Mesodermal cell (in vitro differentiated cells): ENCODE measurements at regions not wholly inside any gene's neighbourhood (a gene's known extent, or its start where the extent isn't known, plus 50 kb on each side); places are given as distances from the start of the nearest gene placed in this dataset.

ENCODE experiments used
- H3K27ac ChIP-seq: 2 replicates; pipeline ENCODE4 v1.7.0; 2013; ENCODE audit warnings: mild to moderate bottlenecking, low read depth, low read length, moderate library complexity; ENCODE audit not compliant: severe bottlenecking
- H3K36me3 ChIP-seq: 2 replicates; pipeline ENCODE4 v1.7.1; 2013; ENCODE audit warnings: mild to moderate bottlenecking, low read length, moderate library complexity; ENCODE audit not compliant: control insufficient read depth, insufficient read depth
- H3K4me1 ChIP-seq: one replicate; pipeline ENCODE4 v1.7.1; 2013; ENCODE audit warnings: mild to moderate bottlenecking, low read length; ENCODE audit not compliant: insufficient read depth, control insufficient read depth, poor library complexity, severe bottlenecking
- H3K4me3 ChIP-seq: 2 replicates; pipeline ENCODE4 v1.7.0; 2013; ENCODE audit warnings: low read length, control low read depth, mild to moderate bottlenecking; ENCODE audit not compliant: insufficient read depth, poor library complexity, severe bottlenecking; ENCODE audit errors: extremely low read depth
- H3K9me3 ChIP-seq: 2 replicates; pipeline ENCODE4 v1.7.1; 2013; ENCODE audit warnings: mild to moderate bottlenecking, low read length, moderate library complexity; ENCODE audit not compliant: control insufficient read depth
- WGBS, 2 experiments: methylation state at CpG; one replicate each; pipeline ENCODE4 v1.1.5; 2013; ENCODE audit warnings: missing lambda C conversion rate in 2 of 2; ENCODE audit not compliant: insufficient coverage in 2 of 2; 5-methylcytosine and 5-hydroxymethylcytosine counted together

GRCh38 chr6:74645108-74645849, 560.6 kb downstream of the COL12A1 start:
- Histone ChIP-seq H3K4me3 (no peak overlapping the region), H3K27ac (no peak overlapping the region), H3K9me3 (no peaks in the 10 kb centered on the region), H3K4me1 (no peaks in the 10 kb centered on the region), H3K36me3 (no peaks in the 10 kb centered on the region)
- WGBS, 2 experiments, result 72 to 73% methylated on average over 4 of the region's 6 CpGs

- Histone ChIP-seq H3K36me3 (no peaks in the 10 kb centered on the region), H3K27ac (no peak overlapping the region), H3K4me3 (no peak overlapping the region), H3K9me3 (no peaks in the 10 kb centered on the region), H3K4me1 (no peaks in the 10 kb centered on the region)
- WGBS, 2 experiments, result 86 to 96% methylated on average over 2 of the region's 2 CpGs
Observed at GRCh38 chr6:74642101-74642500, 563.8 kb downstream of the COL12A1 start.

- no peaks in the 10 kb centered on the region for H3K9me3 ChIP-seq
- H3K27ac ChIP-seq, result no peak overlapping the region
- H3K4me1 ChIP-seq, result no peaks in the 10 kb centered on the region
- H3K4me3 ChIP-seq, result no peak overlapping the region
- H3K36me3 ChIP-seq, result no peaks in the 10 kb centered on the region
- 80 to 100% methylated on average over 1 of the region's 3 CpGs for WGBS, 2 experiments
Observed at GRCh38 chr6:74638412-74638811, 567.4 kb downstream of the COL12A1 start.

GRCh38 chr6:74632196-74632875, 573.5 kb downstream of the COL12A1 start:
- Histone ChIP-seq H3K27ac (no peak overlapping the region), H3K36me3 (no peaks in the 10 kb centered on the region)
- 91 to 100% methylated on average over 1 of the region's 1 CpG for WGBS, 2 experiments

GRCh38 chr6:74631564-74631963, 574.3 kb downstream of the COL12A1 start:
- H3K4me3 ChIP-seq, result no peak overlapping the region

More at GRCh38 chr6:74632196-74632875, 573.5 kb downstream of the COL12A1 start:
- H3K9me3 ChIP-seq, result no peaks in the 10 kb centered on the region
- no peaks in the 10 kb centered on the region for H3K4me1 ChIP-seq
- H3K4me3 ChIP-seq, result no peak overlapping the region

GRCh38 chr6:74626288-74626687, 579.6 kb downstream of the COL12A1 start:
- Histone ChIP-seq H3K4me3 (no peak overlapping the region), H3K4me1 (no peaks in the 10 kb centered on the region), H3K9me3 (peaks cover 11% of the 10 kb centered on the region), H3K36me3 (no peaks in the 10 kb centered on the region), H3K27ac (no peak overlapping the region)
- WGBS, 2 experiments, result 77 to 80% methylated on average over 4 of the region's 4 CpGs

More at GRCh38 chr6:74631564-74631963, 574.3 kb downstream of the COL12A1 start:
- Histone ChIP-seq H3K9me3 (no peaks in the 10 kb centered on the region), H3K27ac (no peak overlapping the region), H3K4me1 (no peaks in the 10 kb centered on the region), H3K36me3 (no peaks in the 10 kb centered on the region)
- WGBS, 2 experiments, result 94% methylated on average over 2 of the region's 2 CpGs; no CpG with 5 or more reads in 1 of the 2 experiments

GRCh38 chr6:74623027-74623426, 582.8 kb downstream of the COL12A1 start:
- Histone ChIP-seq H3K9me3 (peaks cover 11% of the 10 kb centered on the region), H3K27ac (no peak overlapping the region), H3K4me3 (no peak overlapping the region), H3K4me1 (no peaks in the 10 kb centered on the region), H3K36me3 (no peaks in the 10 kb centered on the region)
- 85 to 87% methylated on average over 2 of the region's 2 CpGs for WGBS, 2 experiments

- Histone ChIP-seq H3K9me3 (no peaks in the 10 kb centered on the region), H3K27ac (no peak overlapping the region), H3K4me1 (peaks cover 14% of the 10 kb centered on the region), H3K36me3 (no peaks in the 10 kb centered on the region), H3K4me3 (no peak overlapping the region)
Observed at GRCh38 chr6:74611220-74611619, 594.6 kb downstream of the COL12A1 start.

GRCh38 chr6:74610352-74610751, 595.5 kb downstream of the COL12A1 start:
- Histone ChIP-seq H3K4me1 (peaks cover 14% of the 10 kb centered on the region), H3K27ac (no peak overlapping the region), H3K9me3 (no peaks in the 10 kb centered on the region), H3K36me3 (no peaks in the 10 kb centered on the region), H3K4me3 (no peak overlapping the region)
- WGBS, 2 experiments, result 100% methylated on average over 1 of the region's 1 CpG; no CpG with 5 or more reads in 1 of the 2 experiments

GRCh38 chr6:74609871-74610270, 596.0 kb downstream of the COL12A1 start:
- Histone ChIP-seq H3K9me3 (no peaks in the 10 kb centered on the region), H3K27ac (no peak overlapping the region), H3K4me3 (no peak overlapping the region), H3K4me1 (peaks cover 14% of the 10 kb centered on the region), H3K36me3 (no peaks in the 10 kb centered on the region)
- 80% methylated on average over 1 of the region's 1 CpG; no CpG with 5 or more reads in 1 of the 2 experiments for WGBS, 2 experiments

GRCh38 chr6:74607934-74608333, 597.9 kb downstream of the COL12A1 start:
- WGBS, 2 experiments, result 54% methylated on average over 2 of the region's 3 CpGs; no CpG with 5 or more reads in 1 of the 2 experiments
- no peaks in the 10 kb centered on the region for H3K36me3 ChIP-seq
- no peak overlapping the region for H3K4me3 ChIP-seq
- no peaks in the 10 kb centered on the region for H3K9me3 ChIP-seq
- H3K27ac ChIP-seq, result no peak overlapping the region
- H3K4me1 ChIP-seq, result peaks cover 20% of the 10 kb centered on the region
